ENCODE measurements at regions not wholly inside any gene's neighbourhood (a gene's known extent, or its start where the extent isn't known, plus 50 kb on each side); places are given as distances from the start of the nearest gene placed in this dataset.

DNA sequence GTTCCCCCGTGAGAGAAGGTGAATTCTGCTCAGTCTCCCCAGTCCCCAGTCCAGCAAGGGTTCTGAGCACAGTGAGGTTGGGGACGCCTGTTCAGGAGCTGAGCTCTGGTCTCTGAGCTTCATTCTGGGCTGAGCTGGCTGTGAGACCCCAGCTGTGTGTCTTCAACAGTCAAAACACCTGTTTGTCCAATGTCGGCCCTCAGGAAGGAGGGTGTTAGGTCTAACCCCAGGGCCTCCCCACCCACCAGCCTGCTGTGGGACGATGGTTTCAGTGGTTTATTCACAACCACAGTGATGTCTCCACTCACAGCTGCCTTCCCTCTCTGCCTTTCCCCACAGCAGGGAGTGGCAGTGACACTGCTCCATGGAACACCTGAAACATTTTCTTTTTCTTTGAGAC lies 1282.9 kb downstream of the TBC1D22A start:
- TF ChIP-seq, protein P1, sequence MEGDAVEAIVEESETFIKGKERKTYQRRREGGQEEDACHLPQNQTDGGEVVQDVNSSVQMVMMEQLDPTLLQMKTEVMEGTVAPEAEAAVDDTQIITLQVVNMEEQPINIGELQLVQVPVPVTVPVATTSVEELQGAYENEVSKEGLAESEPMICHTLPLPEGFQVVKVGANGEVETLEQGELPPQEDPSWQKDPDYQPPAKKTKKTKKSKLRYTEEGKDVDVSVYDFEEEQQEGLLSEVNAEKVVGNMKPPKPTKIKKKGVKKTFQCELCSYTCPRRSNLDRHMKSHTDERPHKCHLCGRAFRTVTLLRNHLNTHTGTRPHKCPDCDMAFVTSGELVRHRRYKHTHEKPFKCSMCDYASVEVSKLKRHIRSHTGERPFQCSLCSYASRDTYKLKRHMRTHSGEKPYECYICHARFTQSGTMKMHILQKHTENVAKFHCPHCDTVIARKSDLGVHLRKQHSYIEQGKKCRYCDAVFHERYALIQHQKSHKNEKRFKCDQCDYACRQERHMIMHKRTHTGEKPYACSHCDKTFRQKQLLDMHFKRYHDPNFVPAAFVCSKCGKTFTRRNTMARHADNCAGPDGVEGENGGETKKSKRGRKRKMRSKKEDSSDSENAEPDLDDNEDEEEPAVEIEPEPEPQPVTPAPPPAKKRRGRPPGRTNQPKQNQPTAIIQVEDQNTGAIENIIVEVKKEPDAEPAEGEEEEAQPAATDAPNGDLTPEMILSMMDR (conservative IDR thresholded peaks at IDR 0.05; ENCODE audit: low read length) = no peak
- TF ChIP-seq EZH2phosphoT487 (IDR thresholded peaks at IDR 0.05; ENCODE audit: borderline replicate concordance) = no peak
